ENCODE measurements at regions not wholly inside any gene's neighbourhood (a gene's known extent, or its start where the extent isn't known, plus 50 kb on each side); places are given as distances from the start of the nearest gene placed in this dataset.

- 42% methylated on average over 4 of the region's 4 CpGs for WGBS
- no peak overlapping the region for H3K27ac ChIP-seq
- no peaks in the 10 kb centered on the region for H3K36me3 ChIP-seq
- no peaks in the 10 kb centered on the region for H3K27me3 ChIP-seq (replicated peaks; ENCODE audit: insufficient read depth)
- no peaks in the 10 kb centered on the region for H3K4me1 ChIP-seq (replicated peaks)
- H3K9me3 ChIP-seq, result no peaks in the 10 kb centered on the region
- TF ChIP-seq POLR2A (IDR thresholded peaks at IDR 0.05), result no peak
- no peak for TF ChIP-seq POLR2AphosphoS5 (IDR thresholded peaks at IDR 0.05)
- no peak for TF ChIP-seq CTCF (IDR thresholded peaks at IDR 0.05)
- no peak overlapping the region for H3K4me3 ChIP-seq
- no peak for DNase-seq (ENCODE audit: low spot score)
- intact Hi-C loops (cut with DNase I), result no loop called here
These were observed 111.1 kb upstream of the NPY start for GRCh38 chr7:24172856-24173255.

GRCh38 chr7:24175603-24176002 lies 108.4 kb upstream of the NPY start:
- TF ChIP-seq POLR2AphosphoS5 (IDR thresholded peaks at IDR 0.05) (no peak), CTCF (IDR thresholded peaks at IDR 0.05) (no peak), POLR2A (IDR thresholded peaks at IDR 0.05) (no peak)
- DNase-seq (ENCODE audit: low spot score), result no peak
- Histone ChIP-seq H3K36me3 (no peaks in the 10 kb centered on the region), H3K4me3 (no peak overlapping the region), H3K27ac (no peak overlapping the region), H3K9me3 (no peaks in the 10 kb centered on the region), H3K4me1 (replicated peaks) (no peaks in the 10 kb centered on the region), H3K27me3 (replicated peaks; ENCODE audit: insufficient read depth) (no peaks in the 10 kb centered on the region)
- WGBS, result 81% methylated on average over 6 of the region's 6 CpGs
- intact Hi-C loops (cut with DNase I), result no loop called here

- Histone ChIP-seq H3K27ac (no peak overlapping the region), H3K36me3 (no peaks in the 10 kb centered on the region), H3K4me3 (no peak overlapping the region), H3K27me3 (replicated peaks; ENCODE audit: insufficient read depth) (no peaks in the 10 kb centered on the region), H3K4me1 (replicated peaks) (no peaks in the 10 kb centered on the region), H3K9me3 (no peaks in the 10 kb centered on the region)
- no peak for TF ChIP-seq POLR2AphosphoS5 (IDR thresholded peaks at IDR 0.05)
- no peak for TF ChIP-seq POLR2A (IDR thresholded peaks at IDR 0.05)
- WGBS, result 76% methylated on average over 5 of the region's 5 CpGs
- no peak for DNase-seq (ENCODE audit: low spot score)
- intact Hi-C loops (cut with DNase I), result no loop called here
These were observed 105.0 kb upstream of the NPY start for GRCh38 chr7:24178811-24179570.

- TF ChIP-seq POLR2A (IDR thresholded peaks at IDR 0.05), result no peak
- no peak for TF ChIP-seq CTCF (IDR thresholded peaks at IDR 0.05)
- H3K27me3 ChIP-seq (replicated peaks; ENCODE audit: insufficient read depth), result no peaks in the 10 kb centered on the region
- no peaks in the 10 kb centered on the region for H3K4me1 ChIP-seq (replicated peaks)
- no peaks in the 10 kb centered on the region for H3K9me3 ChIP-seq
- 87% methylated on average over 3 of the region's 3 CpGs for WGBS
- intact Hi-C loops (cut with DNase I), result no loop called here
- DNase-seq (ENCODE audit: low spot score), result no peak
- H3K27ac ChIP-seq, result no peak overlapping the region
- no peak overlapping the region for H3K4me3 ChIP-seq
- H3K36me3 ChIP-seq, result no peaks in the 10 kb centered on the region
These were observed 92.6 kb upstream of the NPY start for GRCh38 chr7:24191362-24191761.

GRCh38 chr7:24192053-24192452 lies 91.9 kb upstream of the NPY start:
- intact Hi-C loops (cut with DNase I), result no loop called here
- DNase-seq (ENCODE audit: low spot score), result no peak
- no peak overlapping the region for H3K27ac ChIP-seq
- no peaks in the 10 kb centered on the region for H3K36me3 ChIP-seq
- TF ChIP-seq CTCF (IDR thresholded peaks at IDR 0.05), result no peak
- no peak for TF ChIP-seq POLR2A (IDR thresholded peaks at IDR 0.05)
- no peak for TF ChIP-seq POLR2AphosphoS5 (IDR thresholded peaks at IDR 0.05)
- 43% methylated on average over 2 of the region's 2 CpGs for WGBS
- no peak overlapping the region for H3K4me3 ChIP-seq
- no peaks in the 10 kb centered on the region for H3K27me3 ChIP-seq (replicated peaks; ENCODE audit: insufficient read depth)
- no peaks in the 10 kb centered on the region for H3K4me1 ChIP-seq (replicated peaks)
- no peaks in the 10 kb centered on the region for H3K9me3 ChIP-seq

All from prostate gland (tissue), 2 donors.